GM21723 (cell line): ENCODE measurements at regions not wholly inside any gene's neighbourhood (a gene's known extent, or its start where the extent isn't known, plus 50 kb on each side); places are given as distances from the start of the nearest gene placed in this dataset.

ENCODE experiments used
- ATAC-seq: cut with Tn5 transposase; IDR thresholded peaks from one replicate; pipeline ENCODE4 v1.9.1; 2021; ENCODE audit warnings: mild to moderate bottlenecking, moderate library complexity; ENCODE audit not compliant: unreplicated experiment

GRCh38 chr18:37948471-37948870 lies 382.9 kb upstream of the CELF4 start:
- ATAC-seq: no peak

- no peak for ATAC-seq
Observed at GRCh38 chr18:37946324-37946723, 380.7 kb upstream of the CELF4 start.

GRCh38 chr18:37944700-37945270 lies 379.2 kb upstream of the CELF4 start:
- no peak for ATAC-seq

- no peak for ATAC-seq
Observed at GRCh38 chr18:37937287-37937686, 371.7 kb upstream of the CELF4 start.

GRCh38 chr18:37935086-37935485 lies 369.5 kb upstream of the CELF4 start:
- ATAC-seq: no peak

GRCh38 chr18:37930640-37931039 lies 365.0 kb upstream of the CELF4 start:
- ATAC-seq: no peak

GRCh38 chr18:37922162-37922561 lies 356.6 kb upstream of the CELF4 start:
- no peak for ATAC-seq

GRCh38 chr18:37920865-37921264 lies 355.3 kb upstream of the CELF4 start:
- ATAC-seq: no peak

GRCh38 chr18:37913051-37913450 lies 347.5 kb upstream of the CELF4 start:
- ATAC-seq: no peak

GRCh38 chr18:37902344-37902743 lies 336.7 kb upstream of the CELF4 start:
- ATAC-seq: no peak

- ATAC-seq: no peak
Observed at GRCh38 chr18:37900326-37900725, 334.7 kb upstream of the CELF4 start.

- ATAC-seq: no peak
Observed at GRCh38 chr18:37889963-37890362, 324.4 kb upstream of the CELF4 start.

- ATAC-seq: no peak
Observed at GRCh38 chr18:37874721-37875120, 309.1 kb upstream of the CELF4 start.

GRCh38 chr18:37873416-37873815 lies 307.8 kb upstream of the CELF4 start:
- ATAC-seq: no peak

- no peak for ATAC-seq
Observed at GRCh38 chr18:37872562-37872961, 307.0 kb upstream of the CELF4 start.

GRCh38 chr18:37871561-37871960 lies 306.0 kb upstream of the CELF4 start:
- no peak for ATAC-seq

GRCh38 chr18:37869051-37869450 lies 303.5 kb upstream of the CELF4 start:
- ATAC-seq: no peak

GRCh38 chr18:37864122-37864521 lies 298.5 kb upstream of the CELF4 start:
- no peak for ATAC-seq

GRCh38 chr18:37861981-37862380 lies 296.4 kb upstream of the CELF4 start:
- ATAC-seq: no peak

GRCh38 chr18:37854396-37854795 lies 288.8 kb upstream of the CELF4 start:
- no peak for ATAC-seq

- no peak for ATAC-seq
Observed at GRCh38 chr18:37853706-37854105, 288.1 kb upstream of the CELF4 start.

GRCh38 chr18:37852464-37852863 lies 286.9 kb upstream of the CELF4 start:
- no peak for ATAC-seq

- no peak for ATAC-seq
Observed at GRCh38 chr18:37847544-37847943, 281.9 kb upstream of the CELF4 start.
